ENCODE measurements at regions not wholly inside any gene's neighbourhood (a gene's known extent, or its start where the extent isn't known, plus 50 kb on each side); places are given as distances from the start of the nearest gene placed in this dataset.
A peak's percentile ranks its signal among the peaks of the same experiment; 100 is the strongest.

DNA sequence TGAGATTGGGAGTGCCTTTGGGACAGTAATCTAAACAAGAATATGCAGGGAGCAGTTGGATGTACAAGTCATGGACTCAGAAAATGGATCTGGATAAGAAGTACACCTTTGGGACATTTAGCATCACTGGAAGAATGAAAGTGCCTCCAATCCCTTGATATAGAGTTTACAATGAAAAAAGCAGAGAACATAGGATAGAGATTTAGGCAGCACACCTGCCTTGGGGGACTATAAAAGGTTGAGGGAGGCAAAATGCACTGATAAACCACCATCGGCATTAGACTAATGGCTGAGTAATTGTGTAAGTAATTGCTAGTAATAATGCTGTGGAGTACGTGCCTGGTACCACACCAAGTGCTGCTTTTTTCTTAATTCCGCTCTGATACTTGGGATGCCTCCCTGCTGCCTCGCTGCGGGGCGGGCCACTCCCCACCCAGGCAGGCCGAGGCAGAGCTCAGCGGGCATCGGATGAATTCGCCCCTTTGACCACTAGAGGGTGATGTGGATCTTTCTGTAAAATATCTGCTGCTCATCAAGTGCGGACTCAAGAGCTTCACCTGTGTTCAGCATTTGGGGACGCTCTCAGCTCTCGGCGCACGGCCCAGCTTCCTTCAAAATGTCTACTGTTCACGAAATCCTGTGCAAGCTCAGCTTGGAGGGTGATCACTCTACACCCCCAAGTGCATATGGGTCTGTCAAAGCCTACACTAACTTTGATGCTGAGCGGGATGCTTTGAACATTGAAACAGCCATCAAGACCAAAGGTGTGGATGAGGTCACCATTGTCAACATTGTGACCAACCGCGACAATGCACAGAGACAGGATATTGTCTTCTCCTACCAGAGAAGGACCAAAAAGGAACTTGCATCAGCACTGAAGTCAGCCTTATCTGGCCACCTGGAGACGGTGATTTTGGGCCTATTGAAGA lies 99.9 kb downstream of the ANKRD18B start:
- TF ChIP-seq, protein P1, sequence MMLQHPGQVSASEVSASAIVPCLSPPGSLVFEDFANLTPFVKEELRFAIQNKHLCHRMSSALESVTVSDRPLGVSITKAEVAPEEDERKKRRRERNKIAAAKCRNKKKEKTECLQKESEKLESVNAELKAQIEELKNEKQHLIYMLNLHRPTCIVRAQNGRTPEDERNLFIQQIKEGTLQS (IDR thresholded peaks at IDR 0.05) = no peak
- TF ChIP-seq, protein P2, sequence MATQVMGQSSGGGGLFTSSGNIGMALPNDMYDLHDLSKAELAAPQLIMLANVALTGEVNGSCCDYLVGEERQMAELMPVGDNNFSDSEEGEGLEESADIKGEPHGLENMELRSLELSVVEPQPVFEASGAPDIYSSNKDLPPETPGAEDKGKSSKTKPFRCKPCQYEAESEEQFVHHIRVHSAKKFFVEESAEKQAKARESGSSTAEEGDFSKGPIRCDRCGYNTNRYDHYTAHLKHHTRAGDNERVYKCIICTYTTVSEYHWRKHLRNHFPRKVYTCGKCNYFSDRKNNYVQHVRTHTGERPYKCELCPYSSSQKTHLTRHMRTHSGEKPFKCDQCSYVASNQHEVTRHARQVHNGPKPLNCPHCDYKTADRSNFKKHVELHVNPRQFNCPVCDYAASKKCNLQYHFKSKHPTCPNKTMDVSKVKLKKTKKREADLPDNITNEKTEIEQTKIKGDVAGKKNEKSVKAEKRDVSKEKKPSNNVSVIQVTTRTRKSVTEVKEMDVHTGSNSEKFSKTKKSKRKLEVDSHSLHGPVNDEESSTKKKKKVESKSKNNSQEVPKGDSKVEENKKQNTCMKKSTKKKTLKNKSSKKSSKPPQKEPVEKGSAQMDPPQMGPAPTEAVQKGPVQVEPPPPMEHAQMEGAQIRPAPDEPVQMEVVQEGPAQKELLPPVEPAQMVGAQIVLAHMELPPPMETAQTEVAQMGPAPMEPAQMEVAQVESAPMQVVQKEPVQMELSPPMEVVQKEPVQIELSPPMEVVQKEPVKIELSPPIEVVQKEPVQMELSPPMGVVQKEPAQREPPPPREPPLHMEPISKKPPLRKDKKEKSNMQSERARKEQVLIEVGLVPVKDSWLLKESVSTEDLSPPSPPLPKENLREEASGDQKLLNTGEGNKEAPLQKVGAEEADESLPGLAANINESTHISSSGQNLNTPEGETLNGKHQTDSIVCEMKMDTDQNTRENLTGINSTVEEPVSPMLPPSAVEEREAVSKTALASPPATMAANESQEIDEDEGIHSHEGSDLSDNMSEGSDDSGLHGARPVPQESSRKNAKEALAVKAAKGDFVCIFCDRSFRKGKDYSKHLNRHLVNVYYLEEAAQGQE (IDR thresholded peaks at IDR 0.05) = no peak
- TF ChIP-seq, protein P3, sequence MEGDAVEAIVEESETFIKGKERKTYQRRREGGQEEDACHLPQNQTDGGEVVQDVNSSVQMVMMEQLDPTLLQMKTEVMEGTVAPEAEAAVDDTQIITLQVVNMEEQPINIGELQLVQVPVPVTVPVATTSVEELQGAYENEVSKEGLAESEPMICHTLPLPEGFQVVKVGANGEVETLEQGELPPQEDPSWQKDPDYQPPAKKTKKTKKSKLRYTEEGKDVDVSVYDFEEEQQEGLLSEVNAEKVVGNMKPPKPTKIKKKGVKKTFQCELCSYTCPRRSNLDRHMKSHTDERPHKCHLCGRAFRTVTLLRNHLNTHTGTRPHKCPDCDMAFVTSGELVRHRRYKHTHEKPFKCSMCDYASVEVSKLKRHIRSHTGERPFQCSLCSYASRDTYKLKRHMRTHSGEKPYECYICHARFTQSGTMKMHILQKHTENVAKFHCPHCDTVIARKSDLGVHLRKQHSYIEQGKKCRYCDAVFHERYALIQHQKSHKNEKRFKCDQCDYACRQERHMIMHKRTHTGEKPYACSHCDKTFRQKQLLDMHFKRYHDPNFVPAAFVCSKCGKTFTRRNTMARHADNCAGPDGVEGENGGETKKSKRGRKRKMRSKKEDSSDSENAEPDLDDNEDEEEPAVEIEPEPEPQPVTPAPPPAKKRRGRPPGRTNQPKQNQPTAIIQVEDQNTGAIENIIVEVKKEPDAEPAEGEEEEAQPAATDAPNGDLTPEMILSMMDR (IDR thresholded peaks at IDR 0.05; ENCODE audit: low read depth, low read length, missing input control) = peak; percentile 84
- TF ChIP-seq TAF1 (conservative IDR thresholded peaks at IDR 0.05) (no peak), HNF4G (IDR thresholded peaks at IDR 0.05) (no peak), RAD21 (IDR thresholded peaks at IDR 0.05) (peak; percentile 87 to 93)
